HCT116 (cell line): ENCODE measurements at regions not wholly inside any gene's neighbourhood (a gene's known extent, or its start where the extent isn't known, plus 50 kb on each side); places are given as distances from the start of the nearest gene placed in this dataset.
"Not testable (repeated sequence)": the region's sequence is repeated elsewhere in the genome, so short reads cannot be mapped to it uniquely, and the experiment has no call there.

Experiments used
- ATAC-seq: fragments of 200-7000 bp; cut with Tn5 transposase; 2 replicates; pipeline ENCODE4 v1.9.1; 2020; ENCODE audit warnings: mild to moderate bottlenecking, moderate library complexity
- BruUV-seq: library from RNA; stranded (reverse); fragments of 400-500 nt; replicated peaks from 2 replicates; lab custom pipeline; 2021; lab: Mats Ljungman, UMichigan
- CTCF ChIA-PET: fragments of 300-600 bp; sonication (Branson Sonifier 250); formaldehyde crosslinking; loops from one replicate; lab custom pipeline; 2021; ENCODE audit warnings: antibody characterized with exemption; lab: Charles Lee
- POLR2A ChIA-PET: fragments of 300-600, 350-600 bp; sonication (Branson Sonifier 250); formaldehyde crosslinking; loops from one replicate; lab custom pipeline; 2021; ENCODE audit warnings: antibody characterized with exemption; lab: Charles Lee
- RAD21 ChIA-PET, 2 experiments: fragments of 300-600 bp; sonication (Branson Sonifier 250); formaldehyde crosslinking; loops; one replicate each; lab custom pipeline; 2023; ENCODE audit warnings: low total read pairs in 2 of 2; ENCODE audit not compliant: uncharacterized antibody in 2 of 2, unreplicated experiment in 2 of 2, low non-redundant PET in 1 of 2; lab: Charles Lee
- DNase-seq: peaks from one replicate; pipeline ENCODE4 v3.0.0-alpha.2; 2010; ENCODE audit warnings: low read depth, low spot score
- H2AFZ ChIP-seq: fragments of 200-600 bp; shearing (Covaris generic), sonication (generic); 2 replicates; pipeline ENCODE4 v1.6.1; 2017; ENCODE audit warnings: low read depth, mixed run types, mixed read lengths, antibody characterized with exemption, low read length; ENCODE audit not compliant: poor library complexity, severe bottlenecking
- H3K27ac ChIP-seq: 2 replicates; pipeline ENCODE4 v1.5.1; 2012; ENCODE audit warnings: low read depth, low read length
- H3K27me3 ChIP-seq: fragments of 200-600 bp; sonication (generic); 2 replicates; pipeline ENCODE4 v1.6.1; 2016; ENCODE audit warnings: mixed run types, low read length, mixed read lengths; ENCODE audit not compliant: insufficient read depth
- H3K36me3 ChIP-seq, 2 experiments: fragments of 200-500 bp in 1 of 2; fragments of 200-600 bp in 1 of 2; sonication (Bioruptor generic) in 1 of 2; sonication (generic) in 1 of 2; 2 replicates each; pipeline versions ENCODE4 v1.5.1 to v1.6.1; 2014 to 2016; ENCODE audit warnings: low read length in 2 of 2, inconsistent platforms in 1 of 2, mixed read lengths in 1 of 2, mixed run types in 1 of 2; ENCODE audit not compliant: insufficient read depth in 2 of 2, control insufficient read depth in 1 of 2
- H3K4me1 ChIP-seq, 2 experiments: fragments of 200-600 bp in 1 of 2; sonication (generic) in 1 of 2; 2 replicates each; pipeline versions ENCODE4 v1.5.1 to v1.6.1; 2012 to 2017; ENCODE audit warnings: low read length in 2 of 2, inconsistent platforms in 1 of 2, mild to moderate bottlenecking in 1 of 2, mixed read lengths in 1 of 2, mixed run types in 1 of 2, moderate library complexity in 1 of 2; ENCODE audit not compliant: insufficient read depth in 2 of 2, control insufficient read depth in 1 of 2
- H3K4me2 ChIP-seq: fragments of 200-600 bp; sonication (generic); 2 replicates; pipeline ENCODE4 v1.6.1; 2017; ENCODE audit warnings: mixed run types, low read length, mixed read lengths
- H3K4me3 ChIP-seq, 2 experiments: fragments of 200-600 bp in 1 of 2; sonication (generic) in 1 of 2; replicated peaks in 1 of 2; 2 replicates each; pipeline ENCODE4 v1.5.1; 2011 to 2016; ENCODE audit warnings: low read length in 2 of 2, control low read depth in 1 of 2, low read depth in 1 of 2, mild to moderate bottlenecking in 1 of 2, mixed read lengths in 1 of 2, mixed run types in 1 of 2
- H3K79me2 ChIP-seq: fragments of 200-600 bp; sonication (generic); 2 replicates; pipeline ENCODE4 v1.6.1; 2017; ENCODE audit warnings: mild to moderate bottlenecking, mixed run types, low read length, moderate library complexity, mixed read lengths; ENCODE audit not compliant: insufficient read depth
- H3K9ac ChIP-seq: fragments of 200-600 bp; sonication (generic); 2 replicates; pipeline ENCODE4 v1.6.1; 2016; ENCODE audit warnings: low read length, mixed read lengths
- H3K9me2 ChIP-seq: fragments of 200-600 bp; sonication (generic), shearing (Covaris generic); 2 replicates; pipeline ENCODE4 v1.6.1; 2017; ENCODE audit warnings: mixed run types, mild to moderate bottlenecking, moderate library complexity; ENCODE audit not compliant: insufficient read depth
- H3K9me3 ChIP-seq, 2 experiments: fragments of 200-500 bp in 1 of 2; fragments of 200-600 bp in 1 of 2; sonication (Bioruptor generic) in 1 of 2; sonication (generic) in 1 of 2; 2 replicates each; pipeline ENCODE4 v1.6.1; 2014 to 2017; ENCODE audit warnings: low read length in 2 of 2, mixed read lengths in 2 of 2, inconsistent platforms in 1 of 2, low read depth in 1 of 2, mild to moderate bottlenecking in 1 of 2, mixed run types in 1 of 2, moderate library complexity in 1 of 2; ENCODE audit not compliant: control insufficient read depth in 1 of 2, insufficient read depth in 1 of 2
- H4K20me1 ChIP-seq: fragments of 200-600 bp; sonication (generic), shearing (Covaris generic); 2 replicates; pipeline ENCODE4 v1.6.1; 2017; ENCODE audit warnings: mixed run types, mild to moderate bottlenecking, moderate library complexity; ENCODE audit not compliant: insufficient read depth
- CEBPB ChIP-seq: IDR thresholded peaks from 2 replicates; pipeline ENCODE4 v1.6.1; 2012; ENCODE audit warnings: low read depth
- EGR1 ChIP-seq: IDR thresholded peaks from 2 replicates; pipeline ENCODE4 v1.6.1; 2012; ENCODE audit warnings: low read depth
- EZH2phosphoT487 ChIP-seq: fragments of 200-600 bp; IDR thresholded peaks from 2 replicates; pipeline ENCODE4 v1.6.1; 2018; ENCODE audit warnings: antibody characterized with exemption, borderline replicate concordance
- POLR2AphosphoS5 ChIP-seq: IDR thresholded peaks from 2 replicates; pipeline ENCODE4 v1.6.1; 2011; ENCODE audit warnings: mild to moderate bottlenecking, low read depth, low read length, moderate library complexity
- SRF ChIP-seq: IDR thresholded peaks from 2 replicates; pipeline ENCODE4 v1.6.1; 2012; ENCODE audit warnings: low read depth
- ZNF274 ChIP-seq: fragments of 200-500 bp; sonication (Bioruptor generic); IDR thresholded peaks from 2 replicates; pipeline ENCODE4 v1.6.1; 2014; ENCODE audit warnings: mild to moderate bottlenecking, low read depth, low read length, inconsistent platforms
- intact Hi-C: fragments of 100-400 bp; cut with micrococcal nuclease; formaldehyde crosslinking; loops from 2 replicates; pipeline ENCODE4 v1.10.0; 2022

GRCh38 chr9:97096793-97097192 is 57.9 kb upstream of the CTSV start (continued):
- TF ChIP-seq EZH2phosphoT487 = no peak
- TF ChIP-seq POLR2AphosphoS5 = no peak
- no peak for TF ChIP-seq CEBPB
- no peak for TF ChIP-seq ZNF274
- TF ChIP-seq SRF = no peak
- no peak for TF ChIP-seq EGR1

DNA sequence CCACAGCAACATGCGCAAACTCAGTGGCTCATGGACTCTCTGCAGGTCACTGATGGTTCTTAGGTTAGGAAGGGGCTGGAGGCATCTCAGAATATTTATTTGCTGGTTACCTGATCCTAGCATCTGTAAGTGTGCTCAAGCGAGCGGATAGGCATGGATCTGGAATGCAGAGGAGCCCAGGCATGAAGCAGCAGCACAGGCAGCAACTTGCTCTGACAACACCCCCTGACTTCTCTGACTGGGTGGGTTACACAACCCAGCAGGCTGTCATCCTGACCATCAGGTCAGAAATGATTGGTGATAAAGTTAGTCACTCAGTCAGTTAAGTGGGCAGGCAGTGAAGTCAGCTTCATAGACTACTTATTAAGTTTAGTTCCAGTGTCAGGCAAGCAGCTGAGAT is 50.4 kb upstream of the CTSV start:
- H3K9me3 ChIP-seq, H2AFZ ChIP-seq, BruUV-seq, H3K36me3 ChIP-seq, ATAC-seq, DNase-seq, H3K79me2 ChIP-seq, H3K9ac ChIP-seq, CTCF ChIA-PET, POLR2A ChIA-PET, H3K4me3 ChIP-seq, H3K9me2 ChIP-seq, H4K20me1 ChIP-seq, H3K4me1 ChIP-seq, H3K27me3 ChIP-seq, H3K27ac ChIP-seq, RAD21 ChIA-PET, H3K4me2 ChIP-seq, intact Hi-C loops: not testable (repeated sequence)
